GM19467 (cell line): ENCODE measurements at regions not wholly inside any gene's neighbourhood (a gene's known extent, or its start where the extent isn't known, plus 50 kb on each side); places are given as distances from the start of the nearest gene placed in this dataset.

Source experiments
- ATAC-seq: cut with Tn5 transposase; IDR thresholded peaks from one replicate; pipeline ENCODE4 v1.9.1; 2021; ENCODE audit warnings: mild to moderate bottlenecking, moderate library complexity; ENCODE audit not compliant: unreplicated experiment

GRCh38 chr14:98022541-98023520 is 1225.6 kb downstream of the VRK1 start:
- no peak for ATAC-seq

GRCh38 chr14:98028162-98028561 is 1231.0 kb downstream of the VRK1 start:
- no peak for ATAC-seq

- ATAC-seq, result no peak
These were observed 1236.6 kb downstream of the BCL11B start for GRCh38 chr14:98035396-98035795.

- ATAC-seq, result no peak
These were observed 1234.2 kb downstream of the BCL11B start for GRCh38 chr14:98037831-98038230.

- no peak for ATAC-seq
These were observed 1215.1 kb downstream of the BCL11B start for GRCh38 chr14:98056946-98057345.

GRCh38 chr14:98059106-98059505 is 1212.9 kb downstream of the BCL11B start:
- no peak for ATAC-seq

GRCh38 chr14:98062083-98062482 is 1209.9 kb downstream of the BCL11B start:
- no peak for ATAC-seq

- ATAC-seq, result no peak
These were observed 1202.3 kb downstream of the BCL11B start for GRCh38 chr14:98069712-98070171.

GRCh38 chr14:98070536-98070935 is 1201.5 kb downstream of the BCL11B start:
- ATAC-seq, result no peak

- ATAC-seq, result no peak
These were observed 1197.9 kb downstream of the BCL11B start for GRCh38 chr14:98074111-98074510.

GRCh38 chr14:98077176-98077575 is 1194.8 kb downstream of the BCL11B start:
- no peak for ATAC-seq

GRCh38 chr14:98082833-98083232 is 1189.2 kb downstream of the BCL11B start:
- ATAC-seq, result no peak

GRCh38 chr14:98085751-98086150 is 1186.2 kb downstream of the BCL11B start:
- no peak for ATAC-seq

- no peak for ATAC-seq
These were observed 1178.9 kb downstream of the BCL11B start for GRCh38 chr14:98093111-98093510.

GRCh38 chr14:98099527-98099926 is 1172.5 kb downstream of the BCL11B start:
- no peak for ATAC-seq

GRCh38 chr14:98101323-98101722 is 1170.7 kb downstream of the BCL11B start:
- no peak for ATAC-seq

- no peak for ATAC-seq
These were observed 1168.3 kb downstream of the BCL11B start for GRCh38 chr14:98103705-98104104.

GRCh38 chr14:98109326-98109725 is 1162.7 kb downstream of the BCL11B start:
- no peak for ATAC-seq

GRCh38 chr14:98112194-98112780 is 1159.7 kb downstream of the BCL11B start:
- ATAC-seq, result no peak

GRCh38 chr14:98114122-98114895 is 1157.7 kb downstream of the BCL11B start:
- no peak for ATAC-seq

GRCh38 chr14:98114946-98115345 is 1157.1 kb downstream of the BCL11B start:
- ATAC-seq, result no peak
